ENCODE measurements at regions not wholly inside any gene's neighbourhood (a gene's known extent, or its start where the extent isn't known, plus 50 kb on each side); places are given as distances from the start of the nearest gene placed in this dataset.
"Not testable (repeated sequence)": the region's sequence is repeated elsewhere in the genome, so short reads cannot be mapped to it uniquely, and the experiment has no call there.

DNA sequence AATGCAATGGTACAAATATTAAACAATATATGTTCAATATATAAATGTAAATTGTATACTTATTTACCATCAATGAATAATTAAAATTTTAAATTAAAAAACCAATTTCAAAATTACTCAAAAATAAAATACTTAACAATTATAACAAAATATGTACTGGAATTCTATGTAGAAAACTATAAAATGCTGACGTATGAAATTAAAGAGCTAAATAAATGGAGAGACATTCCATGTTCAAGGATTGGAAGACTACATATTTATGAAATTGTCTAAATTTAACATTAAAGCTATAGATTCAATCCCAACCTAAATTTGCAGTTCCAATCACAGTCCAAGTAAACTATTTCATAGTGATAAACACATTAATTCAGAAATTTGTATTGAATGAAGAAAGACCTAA lies 1522.4 kb downstream of the SI start:
- no peak for DNase-seq (ENCODE audit: low read depth, low spot score)

DNA sequence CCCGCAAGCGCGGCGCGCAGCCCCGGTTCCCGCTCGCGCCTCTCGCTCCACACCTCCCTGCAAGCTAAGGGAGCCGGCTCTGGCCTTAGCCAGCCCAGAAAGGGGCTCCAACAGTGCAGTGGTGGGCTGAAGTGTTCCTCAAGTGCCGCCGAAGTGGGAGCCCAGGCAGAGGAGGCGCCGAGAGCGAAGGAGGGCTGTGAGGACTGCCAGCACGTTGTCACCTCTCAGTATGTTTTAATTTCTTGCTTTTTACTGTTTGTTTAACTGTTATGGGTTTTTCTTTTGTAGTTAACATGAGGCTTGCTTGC lies 1525.7 kb downstream of the SI start:
- no peak for DNase-seq (ENCODE audit: low read depth, low spot score)

DNA sequence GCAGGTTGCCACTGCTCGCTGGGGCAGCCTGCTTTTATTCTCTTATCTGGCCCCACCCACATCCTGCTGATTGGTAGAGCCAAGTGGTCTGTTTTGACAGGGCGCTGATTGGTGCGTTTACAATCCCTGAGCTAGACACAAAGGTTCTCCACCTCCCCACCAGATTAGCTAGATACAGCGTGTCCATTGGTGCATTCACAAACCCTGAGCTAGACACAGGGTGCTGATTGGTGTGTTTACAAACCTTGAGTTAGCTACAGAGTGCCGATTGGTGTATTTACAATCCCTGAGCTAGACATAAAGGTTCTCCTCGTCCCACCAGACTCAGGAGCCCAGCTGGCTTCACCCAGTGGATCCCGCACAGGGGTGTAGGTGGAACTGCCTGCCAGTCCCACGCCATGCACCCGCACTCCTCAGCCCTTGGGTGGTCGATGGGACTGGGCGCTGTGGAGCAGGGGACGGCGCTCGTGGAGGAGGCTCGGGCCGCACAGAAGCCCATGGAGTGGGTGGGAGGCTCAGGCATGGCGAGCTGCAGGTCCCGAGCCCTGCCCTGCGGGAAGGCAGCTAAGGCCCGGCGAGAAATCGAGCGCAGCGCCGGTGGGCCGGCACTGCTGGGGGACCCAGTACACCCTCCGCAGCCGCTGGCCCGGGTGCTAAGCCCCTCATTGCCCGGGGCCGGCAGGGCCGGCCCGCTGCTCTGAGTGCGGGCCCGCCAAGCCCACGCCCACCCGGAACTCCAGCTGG lies 1526.2 kb downstream of the SI start:
- DNase-seq (ENCODE audit: low read depth, low spot score) = not testable (repeated sequence)

DNA sequence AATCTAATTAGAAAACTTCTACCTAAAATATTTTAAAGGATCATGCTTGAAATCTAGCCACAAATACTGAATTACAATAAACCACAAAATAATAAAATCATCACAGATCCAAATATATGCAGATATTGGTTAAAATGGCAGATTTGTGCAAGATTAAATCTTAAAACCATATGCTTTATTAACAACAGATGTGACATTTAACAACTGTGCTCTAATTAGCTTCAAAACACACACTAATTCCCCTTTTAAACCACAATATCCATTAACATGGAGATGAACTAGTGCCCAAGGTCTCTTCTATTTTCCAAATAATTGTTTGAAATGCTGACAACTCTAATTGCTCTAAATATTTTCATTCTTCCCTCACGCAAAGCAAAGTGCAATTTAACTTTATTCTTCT lies 1530.3 kb downstream of the SI start:
- no peak for DNase-seq (ENCODE audit: low read depth, low spot score)

DNA sequence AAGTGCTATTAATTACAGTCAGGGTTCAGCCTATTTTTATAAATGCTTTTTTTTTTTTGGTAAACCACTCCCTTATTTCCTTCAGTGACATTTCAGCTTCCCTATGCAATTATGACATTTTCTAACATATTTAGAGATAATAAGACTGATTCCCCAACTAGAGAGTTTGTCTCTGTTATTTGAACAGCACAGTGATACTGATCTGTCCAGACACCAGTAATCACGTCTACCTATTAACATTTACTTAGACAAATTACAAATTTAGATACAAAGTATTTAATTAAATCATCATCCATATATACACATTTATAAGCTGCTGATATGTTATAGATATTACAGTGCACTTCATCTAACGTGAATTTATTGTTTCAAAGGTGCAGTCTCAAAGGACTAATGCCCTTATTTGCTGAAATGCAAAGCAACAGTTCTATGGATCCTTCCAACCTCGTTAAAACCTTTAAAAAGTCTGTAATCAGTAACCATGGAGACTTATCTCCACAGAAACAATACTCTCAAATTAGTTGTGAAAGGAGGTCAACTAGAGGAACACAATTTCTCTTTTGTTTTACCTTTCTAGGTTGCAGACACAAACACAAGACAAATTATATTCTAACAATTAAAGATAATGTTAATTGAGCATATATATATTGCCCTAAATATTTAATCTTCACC lies 1531.1 kb downstream of the SI start:
- no peak for DNase-seq (ENCODE audit: low read depth, low spot score)

DNA sequence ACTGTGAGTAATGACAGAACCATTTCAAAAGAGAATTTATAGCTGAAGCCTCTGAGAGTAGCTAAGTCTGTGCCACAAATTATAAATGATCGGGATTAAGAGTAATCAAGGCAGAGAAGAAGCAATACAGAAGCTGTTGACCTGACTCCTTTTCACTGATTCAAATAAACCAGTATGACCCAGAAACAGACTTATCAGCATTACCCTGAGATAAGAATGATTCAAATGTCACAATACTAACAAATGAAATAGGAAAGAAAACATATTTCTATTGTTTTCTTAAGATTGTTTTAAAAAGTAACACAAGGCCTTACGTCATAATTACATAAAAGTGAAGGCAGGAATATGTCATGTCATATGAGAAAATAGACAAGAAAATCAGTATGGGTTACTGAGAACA lies 1534.6 kb downstream of the SI start:
- DNase-seq (ENCODE audit: low read depth, low spot score) = no peak

DNA sequence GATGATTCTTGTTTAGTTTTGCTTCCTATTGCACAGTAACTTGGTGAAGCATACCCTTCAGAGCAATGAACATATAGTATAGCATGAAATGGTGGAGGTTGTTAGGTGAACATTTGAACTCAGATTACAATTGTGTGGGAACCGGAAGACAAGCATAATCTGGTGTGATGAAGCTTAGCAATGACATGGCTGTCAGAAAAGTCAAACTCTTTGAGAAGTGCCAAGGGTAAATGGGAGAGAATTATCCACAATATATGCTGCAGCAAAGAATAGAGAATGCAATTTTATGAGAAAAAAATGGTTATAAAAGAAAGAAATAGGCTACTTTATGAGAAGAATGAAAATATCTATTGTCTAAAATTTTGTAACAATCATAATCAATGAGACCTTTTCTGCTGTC lies 1536.7 kb downstream of the SI start:
- DNase-seq (ENCODE audit: low read depth, low spot score) = no peak

DNA sequence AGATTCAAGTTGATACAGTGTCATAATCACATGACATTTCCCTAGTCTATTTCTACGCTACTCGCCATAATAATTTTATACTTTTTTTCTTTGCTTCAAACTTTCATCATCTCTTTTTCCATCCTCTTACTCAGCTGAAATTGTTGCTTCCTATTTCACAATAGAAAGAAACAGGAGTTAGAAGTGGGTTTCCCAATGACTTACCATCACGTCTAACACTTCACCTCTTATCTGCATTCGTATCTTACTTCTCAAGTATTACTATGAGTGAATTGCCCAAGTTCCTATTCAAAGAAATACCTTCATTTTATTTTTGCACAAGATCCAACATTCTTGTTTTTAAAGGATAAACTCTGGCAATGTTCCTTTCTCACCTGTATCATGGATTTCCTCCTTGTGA lies 1539.9 kb downstream of the SI start:
- no peak for DNase-seq (ENCODE audit: low read depth, low spot score)

DNA sequence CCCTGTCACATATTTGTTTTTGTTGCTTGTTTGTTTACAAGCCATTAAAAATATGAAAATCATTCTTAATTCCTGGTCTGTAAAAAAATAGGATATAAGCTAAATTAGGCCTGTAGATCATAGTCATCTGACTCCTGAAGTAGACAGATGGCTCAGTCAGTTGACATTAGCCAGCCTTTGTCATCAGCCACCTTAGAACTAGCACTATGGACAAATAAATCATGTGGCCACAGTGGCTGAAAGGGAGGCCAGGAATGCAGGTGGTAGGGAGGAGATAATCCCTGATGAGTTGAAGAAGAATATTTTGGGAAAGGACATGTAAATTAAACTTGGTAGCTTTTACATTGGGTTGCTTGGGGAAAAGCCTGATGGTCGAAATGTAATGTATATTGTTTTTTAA lies 1544.9 kb downstream of the SI start:
- no peak for DNase-seq (ENCODE audit: low read depth, low spot score)

DNA sequence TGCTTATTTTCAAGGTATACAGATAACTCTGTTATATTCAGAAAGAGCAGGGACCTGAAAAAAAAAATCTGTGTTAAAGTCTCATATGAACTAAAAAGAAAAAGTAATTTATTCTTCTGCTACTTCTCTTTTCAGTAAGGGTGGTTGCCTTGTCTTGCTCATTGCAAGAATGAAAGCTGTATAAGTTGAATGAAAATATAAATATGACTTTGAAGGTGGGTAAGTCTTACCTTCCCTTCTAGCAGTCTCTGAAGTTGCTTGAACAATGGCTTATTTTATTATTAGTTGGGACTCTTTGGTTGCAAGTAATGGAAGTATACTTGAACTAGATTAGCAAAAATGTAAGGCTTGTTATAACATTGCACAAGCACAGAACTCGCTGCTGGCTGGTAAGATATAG lies 1554.9 kb downstream of the SI start:
- DNase-seq (ENCODE audit: low read depth, low spot score) = no peak

DNA sequence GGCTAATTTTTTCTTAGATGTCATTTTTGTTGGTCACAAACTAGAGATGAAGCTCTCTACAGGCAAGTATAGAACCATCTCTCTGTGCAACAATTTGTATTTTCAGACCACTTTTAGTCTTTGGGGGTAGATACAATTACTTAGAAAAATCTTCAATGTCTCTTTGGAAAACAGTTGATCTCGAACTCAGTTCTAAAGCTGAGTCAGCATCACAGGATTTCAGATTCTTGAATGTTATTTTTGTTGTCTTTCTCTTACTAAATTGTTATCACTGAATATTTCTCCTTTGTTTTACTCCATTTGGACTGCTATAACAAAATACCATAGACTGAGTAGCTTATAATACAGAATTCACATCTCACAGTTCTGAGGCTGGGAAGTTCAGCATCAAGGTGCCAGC lies 1557.0 kb downstream of the SI start:
- DNase-seq (ENCODE audit: low read depth, low spot score) = no peak

DNA sequence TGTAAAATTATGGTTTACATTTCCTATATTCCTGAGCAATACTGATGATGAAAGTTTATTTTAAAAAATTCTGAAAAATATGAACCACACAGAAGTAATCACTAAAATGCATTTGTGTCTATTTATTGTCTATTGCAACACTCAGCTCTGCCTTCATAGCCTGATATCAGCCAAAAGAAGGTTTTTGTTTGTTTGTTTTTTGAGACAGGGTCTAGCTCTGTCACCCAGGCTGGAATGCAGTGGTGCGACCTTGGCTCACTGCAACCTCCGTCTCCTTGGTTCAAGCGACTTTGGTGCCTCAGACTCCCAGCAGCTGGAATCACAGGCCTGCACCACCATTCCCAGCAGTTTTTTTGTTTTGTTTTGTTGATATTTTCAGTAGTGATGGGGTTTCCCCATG lies 1560.2 kb downstream of the SI start:
- no peak for DNase-seq (ENCODE audit: low read depth, low spot score)

DNA sequence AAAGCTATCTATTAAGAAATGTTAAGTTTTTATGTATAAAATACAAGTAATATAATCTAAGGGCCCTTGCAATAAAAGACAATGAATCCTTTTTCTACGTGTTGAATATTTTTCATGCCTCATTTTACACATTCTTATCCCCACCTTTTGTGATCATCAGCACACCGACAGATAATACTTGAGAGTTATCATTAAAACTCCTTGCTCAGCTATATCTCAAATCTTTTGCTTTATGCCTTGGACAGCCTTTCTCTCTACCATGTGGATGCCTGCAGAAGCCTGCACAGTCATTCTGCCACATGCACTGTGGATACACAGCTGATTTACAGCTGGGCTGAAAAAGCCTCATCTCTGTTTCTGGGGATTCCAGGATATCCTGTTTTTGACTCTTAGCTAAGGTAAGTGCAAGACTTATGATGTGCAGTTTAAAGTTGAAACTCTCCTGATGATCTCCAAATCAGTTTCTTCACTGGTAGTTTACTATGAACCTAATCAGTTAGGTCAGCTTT lies 1565.1 kb downstream of the SI start:
- DNase-seq (ENCODE audit: low read depth, low spot score) = no peak

DNA sequence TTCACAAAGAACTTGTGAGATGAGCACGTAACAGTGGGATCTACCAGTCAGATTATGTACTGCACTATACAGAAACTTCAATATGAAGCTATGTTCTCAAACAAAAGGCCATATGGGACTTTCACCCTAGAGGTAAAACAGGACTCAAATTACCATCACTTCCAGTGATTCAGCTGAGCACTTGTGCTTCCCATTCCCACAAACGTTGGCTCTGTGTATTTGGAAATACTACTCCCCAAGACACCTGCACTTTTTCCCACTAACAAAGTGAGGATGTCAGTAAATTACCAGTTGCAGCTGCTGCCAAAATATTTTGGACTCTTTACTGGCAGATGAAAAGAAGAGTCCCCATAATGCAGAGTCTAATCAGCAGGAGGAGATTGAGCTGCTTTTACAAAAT lies 1570.1 kb downstream of the SI start:
- no peak for DNase-seq (ENCODE audit: low read depth, low spot score)

DNA sequence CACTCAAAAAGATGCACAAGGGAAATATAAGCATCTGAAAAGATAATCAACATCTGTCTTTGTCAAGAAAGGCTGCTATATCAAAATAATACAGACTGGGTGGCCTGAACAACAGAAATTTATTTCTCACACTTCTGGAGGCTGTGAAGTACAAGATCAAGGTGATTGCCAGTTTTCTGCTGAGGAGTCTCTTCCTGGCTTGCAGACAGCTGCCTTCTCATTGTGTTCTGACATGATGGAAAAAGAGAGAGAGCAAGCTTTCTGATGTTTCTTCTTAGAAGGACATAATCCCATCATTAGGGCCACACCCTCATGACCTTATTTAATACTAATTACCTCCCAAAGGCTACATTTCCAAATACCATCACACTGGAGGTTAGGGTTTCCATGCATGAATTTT lies 1573.3 kb downstream of the SI start:
- DNase-seq (ENCODE audit: low read depth, low spot score) = no peak

DNA sequence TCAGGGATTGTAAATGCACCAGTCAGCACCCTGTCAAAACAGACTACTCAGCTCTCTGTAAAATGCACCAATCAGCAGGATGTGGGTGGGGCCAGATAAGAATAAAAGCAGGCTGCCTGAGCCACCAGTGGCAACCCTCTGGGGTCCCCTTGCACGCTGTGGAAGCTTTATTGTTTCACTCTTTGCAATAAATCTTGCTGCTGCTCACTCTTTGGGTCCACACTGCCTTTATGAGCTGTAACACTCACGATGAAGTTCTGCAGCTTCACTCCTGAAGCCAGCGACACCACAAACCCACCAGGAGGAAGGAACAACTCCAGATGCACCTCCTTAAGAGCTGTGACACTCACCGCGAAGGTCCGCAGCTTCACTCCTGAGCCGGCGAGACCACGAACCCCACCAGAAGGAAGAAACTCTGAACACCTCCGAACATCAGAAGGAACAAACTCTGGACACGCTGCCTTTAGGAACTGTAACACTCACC lies 1578.5 kb downstream of the SI start:
- DNase-seq (ENCODE audit: low read depth, low spot score) = not testable (repeated sequence)

DNA sequence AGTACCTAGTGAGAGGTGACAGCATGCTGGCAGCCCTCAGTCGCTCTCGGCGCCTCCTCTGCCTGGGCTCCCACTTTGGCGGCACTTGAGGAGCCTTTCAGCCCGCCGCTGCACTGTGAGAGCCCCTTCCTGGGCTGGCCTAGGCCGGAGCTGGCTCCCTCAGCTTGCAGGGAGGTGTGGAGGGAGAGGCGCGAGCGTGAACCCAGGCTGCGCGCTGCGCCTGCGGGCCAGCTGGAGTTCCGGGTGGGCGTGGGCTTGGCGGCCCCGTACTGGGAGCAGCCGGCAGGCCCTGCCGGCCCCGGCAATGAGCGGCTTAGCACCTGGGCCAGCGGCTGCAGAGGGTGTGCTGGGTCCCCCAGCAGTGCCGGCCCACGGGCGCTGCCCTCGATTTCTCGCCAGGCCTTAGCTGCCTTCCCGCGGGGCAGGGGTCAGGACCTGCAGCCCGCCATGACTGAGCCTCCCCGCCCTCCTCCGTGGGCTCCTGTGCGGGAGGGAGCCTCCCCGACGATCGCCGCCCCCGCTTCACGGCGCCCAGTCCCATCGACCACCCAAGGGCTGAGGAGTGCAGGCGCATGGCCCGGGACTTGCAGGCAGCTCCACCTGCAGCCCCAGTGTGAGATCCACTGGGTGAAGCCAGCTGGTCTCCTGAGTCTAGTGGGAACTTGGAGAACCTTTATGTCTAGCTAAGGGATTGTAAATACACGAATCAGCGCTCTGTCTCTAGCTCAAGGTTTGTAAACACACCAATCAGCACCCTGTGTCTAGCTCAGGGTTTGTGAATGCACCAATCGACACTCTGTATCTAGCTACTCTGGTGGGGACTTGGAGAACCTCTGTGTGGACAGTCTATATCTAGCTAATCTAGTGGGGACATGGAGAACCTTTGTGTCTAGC lies 1579.2 kb downstream of the SI start:
- DNase-seq (ENCODE audit: low read depth, low spot score) = not testable (repeated sequence)

DNA sequence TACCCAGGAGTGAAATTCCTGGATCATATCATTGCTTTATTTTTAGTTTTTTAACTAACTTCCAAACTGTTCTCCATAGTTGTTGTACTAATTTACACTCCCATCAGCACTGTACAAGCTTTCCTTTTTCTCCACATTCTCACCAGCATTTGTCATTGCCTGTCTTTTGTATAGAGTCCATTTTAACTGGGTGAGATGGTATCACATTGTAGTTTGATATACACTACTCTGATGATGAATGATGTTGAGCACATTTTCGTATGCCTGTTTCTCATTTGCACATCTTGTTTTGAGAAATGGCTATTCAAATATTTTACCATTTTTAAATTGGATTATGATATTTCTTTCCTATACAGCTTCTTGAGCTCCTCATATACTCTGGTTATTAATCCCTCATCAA lies 1586.6 kb downstream of the SI start:
- no peak for DNase-seq (ENCODE audit: low read depth, low spot score)

DNA sequence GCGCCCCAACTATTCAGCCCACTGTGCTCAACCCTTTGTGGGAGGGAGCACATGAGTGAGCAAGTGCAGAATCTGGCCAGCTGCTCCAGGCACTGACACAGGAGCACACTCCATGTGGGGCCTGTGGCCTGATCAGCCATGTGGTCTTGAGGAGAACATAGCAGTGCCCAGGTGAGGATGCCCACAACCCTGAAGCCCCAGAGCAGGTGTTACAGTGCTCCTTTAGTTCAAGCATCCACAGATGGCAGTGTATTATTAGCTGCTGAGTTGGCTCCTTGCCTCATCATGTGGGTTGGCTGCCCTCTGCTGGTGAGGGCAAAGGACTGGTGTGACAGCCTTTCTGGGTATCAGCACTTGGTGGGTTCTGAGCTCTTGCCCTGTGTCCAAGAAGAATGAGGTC lies 1588.2 kb downstream of the SI start:
- DNase-seq (ENCODE audit: low read depth, low spot score) = peak; percentile 48

DNA sequence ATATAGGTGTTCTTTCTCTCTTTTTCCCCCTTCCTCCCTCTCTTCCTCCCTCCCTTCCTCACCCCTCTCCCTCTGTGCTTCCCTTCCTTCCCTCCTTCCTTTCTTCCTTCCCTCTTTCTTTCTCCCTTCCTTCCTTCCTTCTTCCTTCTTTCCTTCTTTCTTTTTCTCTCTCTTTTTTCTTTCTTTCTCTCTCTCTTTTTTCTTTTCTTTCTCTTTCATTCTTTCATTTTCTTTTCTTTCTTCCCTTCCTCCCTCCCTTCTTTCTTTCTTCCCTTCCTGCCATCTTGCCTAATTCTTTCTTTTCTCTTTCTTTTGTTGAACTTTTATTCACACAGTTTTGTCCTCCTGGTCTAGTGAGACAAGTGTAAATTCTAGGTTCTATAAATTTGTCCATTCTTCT lies 1595.6 kb downstream of the SI start:
- DNase-seq (ENCODE audit: low read depth, low spot score) = no peak

DNA sequence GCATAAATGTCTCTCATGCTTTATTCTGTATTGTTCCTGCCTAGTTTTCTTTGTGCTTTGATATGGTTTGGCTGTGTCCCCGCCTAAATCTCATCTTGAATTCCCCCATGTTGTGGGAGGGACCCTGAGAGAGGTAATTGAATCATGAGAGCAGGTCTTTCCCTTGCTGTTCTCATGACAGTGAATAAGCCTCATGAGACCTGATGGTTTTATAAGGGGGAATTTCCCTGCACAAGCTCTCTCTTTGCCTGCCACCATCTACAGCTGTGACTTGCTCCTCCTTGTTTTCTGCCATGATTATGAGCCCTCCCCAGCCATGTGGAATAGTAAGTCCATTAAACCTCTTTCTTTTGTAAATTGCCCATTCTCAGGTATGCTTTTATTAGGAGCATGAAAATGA lies 1596.6 kb downstream of the SI start:
- DNase-seq (ENCODE audit: low read depth, low spot score) = no peak

DNA sequence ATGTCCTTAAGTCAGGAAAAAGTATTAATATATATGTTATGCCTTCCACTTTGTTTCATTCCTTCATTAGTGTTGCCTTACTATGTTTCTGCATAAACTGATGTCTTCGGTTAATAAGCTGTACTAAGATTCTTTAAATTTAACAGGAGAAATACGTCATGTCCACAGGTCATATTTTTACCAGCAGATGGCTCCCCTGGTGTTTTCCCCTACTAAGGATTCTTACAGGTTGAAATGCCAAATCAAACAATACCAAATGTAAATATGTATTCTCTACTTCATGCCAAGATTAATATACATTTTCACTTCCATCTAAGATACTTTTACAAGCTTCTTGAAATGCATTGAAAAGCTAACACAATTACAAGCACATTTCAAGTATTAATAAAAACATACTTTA lies 1602.1 kb downstream of the SI start:
- no peak for DNase-seq (ENCODE audit: low read depth, low spot score)
